Hepatic stellate cell (primary cell): ENCODE measurements at regions not wholly inside any gene's neighbourhood (a gene's known extent, or its start where the extent isn't known, plus 50 kb on each side); places are given as distances from the start of the nearest gene placed in this dataset.
"Not testable (repeated sequence)": the region's sequence is repeated elsewhere in the genome, so short reads cannot be mapped to it uniquely, and the experiment has no call there.

Source experiments
- DNase-seq: peaks from one replicate; pipeline ENCODE4 v3.0.0; 2011; ENCODE audit warnings: low spot score

- no peak for DNase-seq
Measured at GRCh38 chr12:105457026-105457425, 126.5 kb downstream of the C12orf75 start.

GRCh38 chr12:105459760-105460330 lies 129.4 kb downstream of the C12orf75 start:
- no peak for DNase-seq

GRCh38 chr12:105461271-105461943 lies 130.9 kb downstream of the C12orf75 start:
- no peak for DNase-seq

DNA sequence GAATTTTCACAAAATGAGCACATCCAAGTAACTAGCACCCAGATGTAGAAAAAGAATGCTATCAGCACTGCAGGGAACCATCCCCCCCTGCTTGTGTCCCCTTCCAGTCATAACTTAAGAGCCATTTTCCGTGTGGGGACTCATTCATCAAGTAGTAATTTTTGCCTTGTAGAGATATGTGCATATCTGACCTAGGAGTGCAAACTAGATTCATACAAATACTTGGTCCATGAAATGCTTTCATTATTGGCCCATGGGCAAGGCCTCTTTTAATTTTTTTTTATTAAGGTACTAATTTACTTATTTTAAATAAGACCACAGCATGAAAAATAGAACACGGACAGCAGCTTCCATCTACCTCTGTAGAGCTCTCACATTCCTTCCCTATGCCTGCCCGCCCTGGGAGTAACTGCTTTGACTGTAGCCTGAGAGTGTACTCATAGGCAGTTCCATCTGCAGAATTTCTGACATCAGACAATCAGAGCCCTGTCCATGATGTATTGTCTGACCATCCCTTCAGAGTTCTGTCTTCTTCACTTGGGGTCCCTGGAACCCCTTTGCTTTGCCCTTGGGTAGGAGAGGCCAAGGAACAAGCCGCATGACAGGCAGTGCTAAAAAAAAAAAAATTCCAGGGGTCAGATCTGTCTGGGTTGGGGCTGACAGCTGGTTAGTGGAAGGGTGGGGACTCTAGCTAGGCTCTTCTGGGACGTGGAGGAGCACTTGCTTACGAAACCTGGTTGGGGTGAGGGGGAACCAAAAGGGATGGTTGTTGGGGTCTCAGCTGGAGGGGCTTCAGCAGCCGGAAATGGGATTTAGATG lies 131.7 kb downstream of the C12orf75 start:
- no peak for DNase-seq

DNA sequence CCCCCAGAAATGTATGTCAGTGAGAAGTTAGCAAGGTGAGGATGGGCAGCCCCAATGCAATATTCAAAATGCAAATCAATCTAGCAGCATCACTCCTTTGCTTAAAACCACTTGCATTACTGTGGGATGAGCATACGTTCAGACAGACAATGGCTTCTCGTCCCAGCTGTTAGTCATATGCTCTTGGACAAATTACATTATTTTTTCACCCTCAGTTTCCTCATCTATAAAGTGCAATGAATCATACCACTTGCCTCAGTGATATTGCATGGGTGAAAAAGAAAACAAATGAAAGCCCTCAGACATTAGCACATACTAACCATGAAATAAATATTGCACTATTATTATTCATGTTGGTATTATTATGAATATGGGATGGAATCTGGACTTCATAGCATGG lies 132.3 kb downstream of the C12orf75 start:
- no peak for DNase-seq

GRCh38 chr12:105464406-105464805 lies 133.9 kb downstream of the C12orf75 start:
- DNase-seq = no peak

- DNase-seq = no peak
Measured at GRCh38 chr12:105466231-105466900, 135.9 kb downstream of the C12orf75 start.

- DNase-seq = no peak
Measured at GRCh38 chr12:105466901-105467598, 136.6 kb downstream of the C12orf75 start.

- no peak for DNase-seq
Measured at GRCh38 chr12:105467710-105468366, 137.3 kb downstream of the C12orf75 start.

DNA sequence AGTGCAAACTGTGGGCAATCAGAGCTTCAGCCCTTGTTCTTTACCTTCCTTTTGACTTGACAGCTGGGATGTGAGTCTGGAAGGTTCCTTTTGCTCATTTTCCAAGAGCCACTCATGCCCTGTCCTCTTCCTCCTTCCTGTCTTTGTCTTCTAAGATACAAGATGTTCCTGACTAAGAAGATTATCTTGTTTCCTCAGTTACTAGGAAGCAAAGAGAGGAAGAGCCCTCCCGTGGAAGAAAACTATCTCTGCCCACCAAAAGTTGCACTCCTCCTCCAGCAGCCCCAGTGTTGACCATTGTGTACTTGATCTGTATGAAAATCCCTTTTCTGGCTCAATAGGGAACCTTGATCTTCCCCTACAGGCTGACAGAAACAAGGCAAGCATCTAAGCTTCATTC lies 138.0 kb downstream of the C12orf75 start:
- no peak for DNase-seq

DNA sequence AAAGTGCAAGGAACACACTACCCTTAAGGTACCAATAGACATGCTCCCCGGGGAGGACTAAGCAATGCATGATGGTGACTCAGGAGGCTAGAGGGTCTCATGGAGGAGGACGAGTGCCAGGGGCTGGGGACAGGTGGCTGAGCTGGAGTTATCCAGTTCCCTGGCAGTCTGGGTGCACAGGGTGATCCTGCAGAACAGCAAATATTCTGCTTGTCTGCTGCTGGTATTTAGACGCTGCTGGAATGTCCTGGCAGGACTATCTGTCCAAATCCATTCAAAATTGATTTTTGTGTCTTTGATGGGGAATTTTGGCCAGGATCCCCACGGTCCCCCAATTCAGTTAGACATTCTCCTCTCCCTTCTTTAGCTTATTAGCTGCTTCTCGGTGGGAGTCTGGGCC lies 138.7 kb downstream of the C12orf75 start:
- DNase-seq = no peak

- no peak for DNase-seq
Measured at GRCh38 chr12:105469701-105470100, 139.2 kb downstream of the C12orf75 start.

- DNase-seq = no peak
Measured at GRCh38 chr12:105470102-105470501, 139.6 kb downstream of the C12orf75 start.

GRCh38 chr12:105470601-105471000 lies 140.1 kb downstream of the C12orf75 start:
- DNase-seq = no peak

DNA sequence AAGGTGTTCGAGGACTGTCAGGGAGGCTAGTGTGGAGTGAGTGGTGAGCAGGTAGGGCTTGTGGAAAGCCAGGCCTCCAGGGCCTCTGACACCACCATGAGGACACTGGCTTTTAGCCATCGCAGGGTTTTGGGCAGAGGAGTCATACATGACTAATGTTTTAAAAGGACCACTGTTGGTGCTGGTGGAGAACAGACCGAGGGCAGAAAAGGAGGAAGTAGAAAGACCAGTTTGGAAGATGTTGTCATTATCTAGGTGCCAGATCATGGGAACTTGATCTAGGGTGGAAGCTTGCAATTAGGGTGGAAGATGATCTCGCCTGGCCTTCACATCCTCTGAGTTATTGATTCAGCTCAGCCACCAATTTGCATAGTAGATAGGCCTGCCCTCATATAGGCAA lies 144.2 kb downstream of the C12orf75 start:
- DNase-seq = no peak

- no peak for DNase-seq
Measured at GRCh38 chr12:105476616-105477015, 146.1 kb downstream of the C12orf75 start.

- DNase-seq = no peak
Measured at GRCh38 chr12:105477873-105478272, 147.4 kb downstream of the C12orf75 start.

GRCh38 chr12:105478788-105479187 lies 148.3 kb downstream of the C12orf75 start:
- DNase-seq = not testable (repeated sequence)

GRCh38 chr12:105479710-105480109 lies 149.2 kb downstream of the C12orf75 start:
- DNase-seq = no peak

GRCh38 chr12:105480162-105480561 lies 149.7 kb downstream of the C12orf75 start:
- no peak for DNase-seq
